ENCODE measurements at regions not wholly inside any gene's neighbourhood (a gene's known extent, or its start where the extent isn't known, plus 50 kb on each side); places are given as distances from the start of the nearest gene placed in this dataset.

DNA sequence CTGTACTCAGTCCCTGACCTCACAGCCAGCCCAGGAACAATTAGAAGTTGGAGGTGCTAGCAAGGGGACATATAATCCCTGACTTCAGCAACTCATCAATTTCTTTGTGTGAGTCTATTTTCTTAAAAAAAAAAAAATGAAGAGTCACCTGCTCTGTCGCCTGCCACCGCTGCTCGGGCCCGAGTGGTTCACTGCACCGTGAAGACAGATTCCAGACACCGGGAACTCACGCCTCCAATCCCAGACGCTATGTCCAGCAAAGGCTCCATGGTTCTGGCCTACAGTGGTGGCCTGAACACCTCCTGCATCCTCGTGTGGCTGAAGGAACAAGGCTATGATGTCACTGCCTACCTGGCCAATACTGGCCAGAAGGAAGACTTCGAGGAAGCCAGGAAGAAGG lies 606.6 kb downstream of the PRELID2 start:
- Histone ChIP-seq H3K4me3 (replicated peaks in 1 of 3; ENCODE audit: insufficient read depth in 1 of 3, low read depth in 2 of 3, low read length in 3 of 3) (no peak overlapping the region), H3K4me1 (ENCODE audit: insufficient read depth, low read length) (no peaks in the 10 kb centered on the region), H3K4me2 (ENCODE audit: low read depth, low read length) (no peak overlapping the region), H3K79me2 (ENCODE audit: insufficient read depth, low read length) (no peaks in the 10 kb centered on the region), H3K27me3 (ENCODE audit: control insufficient read depth in 1 of 2, insufficient read depth in 2 of 2, low read length in 2 of 2) (no peaks in the 10 kb centered on the region), H3K27ac (ENCODE audit: extremely low read length, insufficient read depth, low read length) (no peak overlapping the region), H3K9me3 (ENCODE audit: low read length) (no peaks in the 10 kb centered on the region), H3K9ac (ENCODE audit: insufficient read depth, low read depth, low read length) (no peak overlapping the region), H4K20me1 (ENCODE audit: insufficient read depth, low read length) (no peaks in the 10 kb centered on the region), H2AFZ (ENCODE audit: low read length) (no peak overlapping the region), H3K36me3 (replicated peaks in 1 of 2; ENCODE audit: control insufficient read depth in 1 of 2, insufficient read depth in 2 of 2, low read length in 2 of 2) (no peaks in the 10 kb centered on the region)
- DNase-seq (ENCODE audit: low spot score) = no peak
- in situ Hi-C loops (cut with HindIII; ENCODE audit: extremely low pct_ligation_motif_present, low pct_unique_long_range_greater_than_20kb) (no loop called here), intact Hi-C loops (cut with micrococcal nuclease; ENCODE audit: unreplicated experiment) (no loop called here)
- ATAC-seq = no peak
- TF ChIP-seq CEBPG (CRISPR knock-in tag; IDR thresholded peaks at IDR 0.05) (no peak), ZNF891 (CRISPR knock-in tag; IDR thresholded peaks at IDR 0.05) (no peak), CEBPB (IDR thresholded peaks at IDR 0.05; ENCODE audit: borderline replicate concordance, low read depth, low read length) (no peak)
- TF ChIP-seq, protein P1, sequence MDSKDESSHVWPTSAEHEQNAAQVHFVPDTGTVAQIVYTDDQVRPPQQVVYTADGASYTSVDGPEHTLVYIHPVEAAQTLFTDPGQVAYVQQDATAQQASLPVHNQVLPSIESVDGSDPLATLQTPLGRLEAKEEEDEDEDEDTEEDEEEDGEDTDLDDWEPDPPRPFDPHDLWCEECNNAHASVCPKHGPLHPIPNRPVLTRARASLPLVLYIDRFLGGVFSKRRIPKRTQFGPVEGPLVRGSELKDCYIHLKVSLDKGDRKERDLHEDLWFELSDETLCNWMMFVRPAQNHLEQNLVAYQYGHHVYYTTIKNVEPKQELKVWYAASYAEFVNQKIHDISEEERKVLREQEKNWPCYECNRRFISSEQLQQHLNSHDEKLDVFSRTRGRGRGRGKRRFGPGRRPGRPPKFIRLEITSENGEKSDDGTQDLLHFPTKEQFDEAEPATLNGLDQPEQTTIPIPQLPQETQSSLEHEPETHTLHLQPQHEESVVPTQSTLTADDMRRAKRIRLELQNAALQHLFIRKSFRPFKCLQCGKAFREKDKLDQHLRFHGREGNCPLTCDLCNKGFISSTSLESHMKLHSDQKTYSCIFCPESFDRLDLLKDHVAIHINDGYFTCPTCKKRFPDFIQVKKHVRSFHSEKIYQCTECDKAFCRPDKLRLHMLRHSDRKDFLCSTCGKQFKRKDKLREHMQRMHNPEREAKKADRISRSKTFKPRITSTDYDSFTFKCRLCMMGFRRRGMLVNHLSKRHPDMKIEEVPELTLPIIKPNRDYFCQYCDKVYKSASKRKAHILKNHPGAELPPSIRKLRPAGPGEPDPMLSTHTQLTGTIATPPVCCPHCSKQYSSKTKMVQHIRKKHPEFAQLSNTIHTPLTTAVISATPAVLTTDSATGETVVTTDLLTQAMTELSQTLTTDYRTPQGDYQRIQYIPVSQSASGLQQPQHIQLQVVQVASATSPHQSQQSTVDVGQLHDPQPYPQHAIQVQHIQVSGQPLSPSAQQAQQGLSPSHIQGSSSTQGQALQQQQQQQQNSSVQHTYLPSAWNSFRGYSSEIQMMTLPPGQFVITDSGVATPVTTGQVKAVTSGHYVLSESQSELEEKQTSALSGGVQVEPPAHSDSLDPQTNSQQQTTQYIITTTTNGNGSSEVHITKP (CRISPR knock-in tag; IDR thresholded peaks at IDR 0.05; ENCODE audit: low read depth) = no peak
- TF ChIP-seq, protein P2, sequence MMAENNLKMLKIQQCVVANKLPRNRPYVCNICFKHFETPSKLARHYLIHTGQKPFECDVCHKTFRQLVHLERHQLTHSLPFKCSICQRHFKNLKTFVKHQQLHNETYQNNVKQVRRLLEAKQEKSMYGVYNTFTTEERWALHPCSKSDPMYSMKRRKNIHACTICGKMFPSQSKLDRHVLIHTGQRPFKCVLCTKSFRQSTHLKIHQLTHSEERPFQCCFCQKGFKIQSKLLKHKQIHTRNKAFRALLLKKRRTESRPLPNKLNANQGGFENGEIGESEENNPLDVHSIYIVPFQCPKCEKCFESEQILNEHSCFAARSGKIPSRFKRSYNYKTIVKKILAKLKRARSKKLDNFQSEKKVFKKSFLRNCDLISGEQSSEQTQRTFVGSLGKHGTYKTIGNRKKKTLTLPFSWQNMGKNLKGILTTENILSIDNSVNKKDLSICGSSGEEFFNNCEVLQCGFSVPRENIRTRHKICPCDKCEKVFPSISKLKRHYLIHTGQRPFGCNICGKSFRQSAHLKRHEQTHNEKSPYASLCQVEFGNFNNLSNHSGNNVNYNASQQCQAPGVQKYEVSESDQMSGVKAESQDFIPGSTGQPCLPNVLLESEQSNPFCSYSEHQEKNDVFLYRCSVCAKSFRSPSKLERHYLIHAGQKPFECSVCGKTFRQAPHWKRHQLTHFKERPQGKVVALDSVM (CRISPR knock-in tag; IDR thresholded peaks at IDR 0.05) = no peak
- FAIRE-seq = no peak
- no TSS peak for BruUV-seq (replicated peaks)
- ChIA-PET CTCF (ENCODE audit: low intra/inter-chr PET ratio, low total read pairs) (no interaction called here), POLR2A (no interaction called here)
- 12% methylated on average over 8 of the region's 10 CpGs for WGBS (ENCODE audit: low lambda C conversion rate)

All from HepG2 (cell line).